ENCODE measurements at regions not wholly inside any gene's neighbourhood (a gene's known extent, or its start where the extent isn't known, plus 50 kb on each side); places are given as distances from the start of the nearest gene placed in this dataset.

DNA sequence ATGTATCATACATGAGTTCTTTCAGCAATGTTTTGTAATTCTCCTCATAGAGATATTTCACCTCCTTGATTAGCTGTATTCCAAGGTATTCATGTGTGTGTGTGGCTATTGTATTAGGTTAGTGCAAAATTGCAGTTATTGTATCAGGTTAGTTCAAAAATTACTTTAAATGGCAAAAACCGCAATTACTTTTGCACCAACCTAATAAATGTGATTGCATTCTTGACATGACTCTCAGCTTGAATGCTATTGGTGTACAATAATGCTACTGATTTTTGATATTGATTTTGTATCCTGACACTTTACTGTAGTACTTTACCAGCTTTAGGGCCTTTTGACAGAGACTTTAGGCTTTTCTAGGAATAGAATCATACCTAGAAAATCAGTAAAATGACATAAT is 297.4 kb downstream of the ZWINT start:
- Histone ChIP-seq H4K91ac (replicated peaks; ENCODE audit: insufficient read length, low read length) (no peak overlapping the region), H3K4me1 (replicated peaks in 1 of 4; ENCODE audit: control insufficient read depth in 3 of 4, insufficient read depth in 4 of 4, low read length in 3 of 4) (no peaks in the 10 kb centered on the region), H3K79me2 (ENCODE audit: control insufficient read depth in 1 of 2, insufficient read depth in 2 of 2, low read length in 2 of 2) (no peaks in the 10 kb centered on the region), H3K18ac (ENCODE audit: extremely low read depth, low read length) (no peak overlapping the region), H2BK20ac (ENCODE audit: low read length) (no peak overlapping the region), H2AK5ac (ENCODE audit: low read depth, low read length) (no peak overlapping the region), H3K56ac (replicated peaks; ENCODE audit: insufficient read length, low read depth, low read length) (no peak overlapping the region), H2BK12ac (ENCODE audit: low read depth, low read length) (no peak overlapping the region), H3K9me3 (ENCODE audit: insufficient read depth in 2 of 2, low read depth in 1 of 2, low read length in 1 of 2) (no peaks in the 10 kb centered on the region), H3K14ac (ENCODE audit: insufficient read length) (no peak overlapping the region), H3K27me3 (replicated peaks in 1 of 4; ENCODE audit: control insufficient read depth in 3 of 4, extremely low read depth in 1 of 4, insufficient read depth in 3 of 4, low read length in 3 of 4) (no peaks in the 10 kb centered on the region), H4K8ac (ENCODE audit: extremely low read depth, insufficient read depth, low read length) (no peak overlapping the region), H3K4ac (replicated peaks; ENCODE audit: insufficient read length, low read depth, low read length) (no peak overlapping the region), H3K4me2 (ENCODE audit: insufficient read depth in 1 of 2, low read depth in 2 of 2, low read length in 2 of 2) (no peak overlapping the region), H2BK15ac (ENCODE audit: low read length) (no peak overlapping the region), H3K27ac (ENCODE audit: low read depth, low read length) (no peak overlapping the region), H4K20me1 (replicated peaks in 1 of 2; ENCODE audit: control insufficient read depth in 1 of 2, insufficient read depth in 2 of 2, low read length in 2 of 2) (no peaks in the 10 kb centered on the region), H2BK120ac (replicated peaks; ENCODE audit: low read depth, low read length) (no peak overlapping the region), H3K79me1 (ENCODE audit: low read depth, low read length) (no peaks in the 10 kb centered on the region), H4K5ac (ENCODE audit: insufficient read length, low read depth, low read length) (no peak overlapping the region), H3K36me3 (ENCODE audit: control insufficient read depth in 2 of 4, insufficient read depth in 4 of 4, low read length in 3 of 4) (no peaks in the 10 kb centered on the region), H3K23me2 (ENCODE audit: low read depth, low read length) (no peaks in the 10 kb centered on the region), H2BK5ac (ENCODE audit: low read depth, low read length) (no peak overlapping the region), H3K4me3 (ENCODE audit: extremely low read depth in 1 of 4, insufficient read depth in 2 of 4, low read depth in 3 of 4, low read length in 4 of 4) (no peak overlapping the region), H2AFZ (ENCODE audit: low read length) (no peak overlapping the region), H3K9ac (replicated peaks in 1 of 4; ENCODE audit: extremely low read depth in 1 of 4, low read depth in 3 of 4, low read length in 3 of 4) (no peak overlapping the region), H3K23ac (ENCODE audit: insufficient read length) (no peak overlapping the region)
- TF ChIP-seq HDAC6 (IDR thresholded peaks at IDR 0.05; ENCODE audit: low read depth, low read length) (no peak), POLR2AphosphoS5 (IDR thresholded peaks at IDR 0.05; ENCODE audit: low read depth, low read length) (no peak), CEBPB (IDR thresholded peaks at IDR 0.05; ENCODE audit: low read depth, low read length) (no peak), CTBP2 (IDR thresholded peaks at IDR 0.05; ENCODE audit: borderline replicate concordance, insufficient read depth, insufficient read length, low read length) (no peak), GTF2F1 (IDR thresholded peaks at IDR 0.05; ENCODE audit: borderline replicate concordance, low read depth, low read length) (no peak), TAF7 (optimal IDR thresholded peaks at IDR 0.05; ENCODE audit: borderline replicate concordance, low read depth, low read length) (no peak), JUND (IDR thresholded peaks at IDR 0.05; ENCODE audit: low read length) (no peak)
- ChIA-PET CTCF (ENCODE audit: partially characterized antibody) (interaction anchor here (1.2 kb wide), 1 partner anchor 53 kb away, joined by 3 read pairs; no protein-coding TSS in a partner anchor), POLR2A (ENCODE audit: partially characterized antibody) (no interaction called here)
- FAIRE-seq (no peak), DNase-seq (ENCODE audit: low read depth in 1 of 2, low spot score in 2 of 2) (no peak)
- 95% methylated on average over 1 of the region's 1 CpG; no CpG with 5 or more reads in 1 of the 2 experiments for WGBS, 2 experiments (ENCODE audit: extremely low coverage in 1 of 2, insufficient coverage in 1 of 2, insufficient read length in 1 of 2, insufficient replicate concordance in 2 of 2, low coverage in 1 of 2, low lambda C conversion rate in 2 of 2, missing lambda C conversion rate in 1 of 2)

Data from H1 (cell line).